ENCODE measurements at regions not wholly inside any gene's neighbourhood (a gene's known extent, or its start where the extent isn't known, plus 50 kb on each side); places are given as distances from the start of the nearest gene placed in this dataset.

DNA sequence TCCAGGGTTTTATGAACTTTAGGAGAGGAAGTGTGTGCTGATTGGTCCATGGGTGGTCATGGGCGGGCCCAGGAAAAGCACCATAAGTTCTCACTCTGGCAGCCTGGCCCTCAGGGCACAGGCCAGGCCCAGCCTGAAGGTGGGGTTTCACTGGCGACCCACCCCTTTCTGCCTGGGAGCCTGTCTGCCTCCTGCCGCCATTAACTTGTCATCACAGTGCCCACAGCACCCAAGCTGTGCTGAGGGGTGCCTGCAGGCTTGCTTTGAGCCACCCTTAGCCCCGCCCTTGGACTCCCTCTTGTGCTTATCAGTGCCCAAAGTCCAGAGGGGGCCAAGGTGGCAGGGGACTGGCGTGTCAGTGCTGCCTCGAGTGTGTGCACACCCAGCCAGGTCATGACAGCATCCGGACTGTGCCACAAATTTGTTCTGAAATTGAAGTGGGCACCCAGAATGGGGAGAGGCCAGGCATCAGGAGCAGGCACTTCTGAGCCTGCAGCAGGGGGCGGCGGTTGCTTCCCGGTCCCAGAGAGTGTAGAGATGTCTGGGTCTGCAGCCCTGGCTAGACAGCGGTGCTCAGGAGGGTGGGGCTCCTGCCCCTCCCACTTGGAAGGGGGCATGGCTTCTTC, 455.6 kb downstream of the TMA16 start:
- TF ChIP-seq POLR2A (IDR thresholded peaks at IDR 0.05) (no peak), POLR2AphosphoS5 (IDR thresholded peaks at IDR 0.05) (no peak), EP300 (IDR thresholded peaks at IDR 0.05) (no peak)
- TF ChIP-seq, protein P1, sequence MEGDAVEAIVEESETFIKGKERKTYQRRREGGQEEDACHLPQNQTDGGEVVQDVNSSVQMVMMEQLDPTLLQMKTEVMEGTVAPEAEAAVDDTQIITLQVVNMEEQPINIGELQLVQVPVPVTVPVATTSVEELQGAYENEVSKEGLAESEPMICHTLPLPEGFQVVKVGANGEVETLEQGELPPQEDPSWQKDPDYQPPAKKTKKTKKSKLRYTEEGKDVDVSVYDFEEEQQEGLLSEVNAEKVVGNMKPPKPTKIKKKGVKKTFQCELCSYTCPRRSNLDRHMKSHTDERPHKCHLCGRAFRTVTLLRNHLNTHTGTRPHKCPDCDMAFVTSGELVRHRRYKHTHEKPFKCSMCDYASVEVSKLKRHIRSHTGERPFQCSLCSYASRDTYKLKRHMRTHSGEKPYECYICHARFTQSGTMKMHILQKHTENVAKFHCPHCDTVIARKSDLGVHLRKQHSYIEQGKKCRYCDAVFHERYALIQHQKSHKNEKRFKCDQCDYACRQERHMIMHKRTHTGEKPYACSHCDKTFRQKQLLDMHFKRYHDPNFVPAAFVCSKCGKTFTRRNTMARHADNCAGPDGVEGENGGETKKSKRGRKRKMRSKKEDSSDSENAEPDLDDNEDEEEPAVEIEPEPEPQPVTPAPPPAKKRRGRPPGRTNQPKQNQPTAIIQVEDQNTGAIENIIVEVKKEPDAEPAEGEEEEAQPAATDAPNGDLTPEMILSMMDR (IDR thresholded peaks at IDR 0.05), result no peak

All from stomach (tissue), 4 donors.